ENCODE measurements at regions not wholly inside any gene's neighbourhood (a gene's known extent, or its start where the extent isn't known, plus 50 kb on each side); places are given as distances from the start of the nearest gene placed in this dataset.

DNA sequence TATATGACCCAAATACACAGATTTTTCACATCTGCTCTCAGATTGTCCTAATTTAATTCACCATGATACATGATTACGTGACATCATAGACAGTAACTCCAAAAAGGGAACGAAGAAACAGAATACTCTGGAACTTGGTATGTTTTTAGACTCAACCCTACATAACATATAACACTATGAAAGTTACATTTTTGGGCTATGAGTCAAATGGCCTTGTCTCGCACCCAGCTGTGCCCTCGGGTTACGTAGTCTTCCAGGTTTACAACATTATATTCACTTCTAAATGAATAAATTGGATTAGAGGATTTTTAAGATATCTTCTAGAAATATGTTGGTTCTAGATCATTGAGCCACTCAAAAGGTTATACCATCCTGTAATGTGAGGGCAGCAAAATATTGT is 2089.6 kb upstream of the TENM3 start:
- no peak for TF ChIP-seq TAF1 (IDR thresholded peaks at IDR 0.05; ENCODE audit: borderline replicate concordance, low read depth, low read length)
- TF ChIP-seq POLR2AphosphoS5 (IDR thresholded peaks at IDR 0.05; ENCODE audit: low read depth, low read length): no peak
- no peak for TF ChIP-seq POLR2A (IDR thresholded peaks at IDR 0.05; ENCODE audit: low read depth, low read length)
